Bronchial epithelial cell (primary cell): ENCODE measurements at regions not wholly inside any gene's neighbourhood (a gene's known extent, or its start where the extent isn't known, plus 50 kb on each side); places are given as distances from the start of the nearest gene placed in this dataset.

Source experiments
- DNase-seq: peaks from one replicate; pipeline ENCODE4 v3.0.0-alpha.2; 2010; ENCODE audit warnings: low read depth
- FAIRE-seq: peaks from 2 replicates; lab custom pipeline; 2011; peaks lifted over from hg19 to GRCh38; lab: Jason Lieb, UNC
- H3K27me3 ChIP-seq: 2 replicates; pipeline ENCODE4 v1.5.1; 2011; ENCODE audit warnings: low read length; ENCODE audit not compliant: control insufficient read depth, insufficient read depth
- H3K36me3 ChIP-seq: 2 replicates; pipeline ENCODE4 v1.5.1; 2011; ENCODE audit warnings: low read length; ENCODE audit not compliant: control insufficient read depth, insufficient read depth
- H3K4me3 ChIP-seq: 2 replicates; pipeline ENCODE4 v1.5.1; 2011; ENCODE audit warnings: mild to moderate bottlenecking, low read depth, low read length, control low read depth
- TF ChIP-seq, protein P1 (sequence below): IDR thresholded peaks from 2 replicates; pipeline ENCODE4 v1.5.1; 2011; ENCODE audit warnings: mild to moderate bottlenecking, moderate library complexity, low read length, control low read depth, inconsistent platforms; ENCODE audit not compliant: insufficient read depth, severe bottlenecking

DNA sequence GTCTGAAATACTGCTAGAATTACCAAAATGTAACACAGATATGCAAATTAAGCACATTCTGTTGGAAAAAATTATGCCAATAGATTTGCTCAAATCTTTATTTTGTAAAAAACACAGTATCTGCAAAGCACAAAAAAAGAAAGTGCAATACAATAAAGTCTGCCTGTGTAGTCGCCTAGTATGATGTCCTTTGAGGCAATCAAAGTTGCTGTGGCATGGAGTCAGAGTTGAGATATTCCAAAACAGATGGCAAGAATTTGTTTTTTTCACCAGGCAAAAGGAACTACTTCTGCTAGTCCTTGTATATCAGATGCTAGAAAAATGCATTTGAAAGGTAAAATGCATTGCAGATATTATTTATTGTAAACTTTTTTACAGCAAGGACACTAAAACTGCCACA is 531.3 kb upstream of the TMEFF2 start:
- H3K36me3 ChIP-seq = no peaks in the 10 kb centered on the region
- no peaks in the 10 kb centered on the region for H3K27me3 ChIP-seq
- TF ChIP-seq, protein P1, sequence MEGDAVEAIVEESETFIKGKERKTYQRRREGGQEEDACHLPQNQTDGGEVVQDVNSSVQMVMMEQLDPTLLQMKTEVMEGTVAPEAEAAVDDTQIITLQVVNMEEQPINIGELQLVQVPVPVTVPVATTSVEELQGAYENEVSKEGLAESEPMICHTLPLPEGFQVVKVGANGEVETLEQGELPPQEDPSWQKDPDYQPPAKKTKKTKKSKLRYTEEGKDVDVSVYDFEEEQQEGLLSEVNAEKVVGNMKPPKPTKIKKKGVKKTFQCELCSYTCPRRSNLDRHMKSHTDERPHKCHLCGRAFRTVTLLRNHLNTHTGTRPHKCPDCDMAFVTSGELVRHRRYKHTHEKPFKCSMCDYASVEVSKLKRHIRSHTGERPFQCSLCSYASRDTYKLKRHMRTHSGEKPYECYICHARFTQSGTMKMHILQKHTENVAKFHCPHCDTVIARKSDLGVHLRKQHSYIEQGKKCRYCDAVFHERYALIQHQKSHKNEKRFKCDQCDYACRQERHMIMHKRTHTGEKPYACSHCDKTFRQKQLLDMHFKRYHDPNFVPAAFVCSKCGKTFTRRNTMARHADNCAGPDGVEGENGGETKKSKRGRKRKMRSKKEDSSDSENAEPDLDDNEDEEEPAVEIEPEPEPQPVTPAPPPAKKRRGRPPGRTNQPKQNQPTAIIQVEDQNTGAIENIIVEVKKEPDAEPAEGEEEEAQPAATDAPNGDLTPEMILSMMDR = no peak
- DNase-seq = no peak
- no peak overlapping the region for H3K4me3 ChIP-seq
- FAIRE-seq = no peak

DNA sequence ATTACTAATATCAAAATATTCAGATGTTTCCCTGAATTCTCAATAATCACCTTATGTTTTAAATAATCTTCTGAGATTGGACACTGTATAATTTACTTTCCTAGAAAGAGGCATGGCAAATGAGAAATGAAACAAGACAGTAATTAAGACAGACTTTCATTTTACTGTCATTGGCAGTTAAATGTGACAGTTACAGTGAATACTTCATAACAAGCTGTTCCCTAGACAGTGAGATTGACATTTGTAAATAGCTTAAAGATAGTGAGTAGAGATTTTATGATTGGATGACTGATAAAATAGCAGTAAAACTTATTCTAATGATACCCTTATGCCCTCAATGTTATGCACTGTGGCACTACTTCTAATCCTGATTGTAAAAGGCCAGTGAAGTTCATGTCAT is 524.9 kb upstream of the TMEFF2 start:
- DNase-seq (no peak), FAIRE-seq (no peak)
- no peak overlapping the region for H3K4me3 ChIP-seq
- H3K36me3 ChIP-seq = no peaks in the 10 kb centered on the region
- H3K27me3 ChIP-seq = no peaks in the 10 kb centered on the region
- TF ChIP-seq, protein P1 = no peak

DNA sequence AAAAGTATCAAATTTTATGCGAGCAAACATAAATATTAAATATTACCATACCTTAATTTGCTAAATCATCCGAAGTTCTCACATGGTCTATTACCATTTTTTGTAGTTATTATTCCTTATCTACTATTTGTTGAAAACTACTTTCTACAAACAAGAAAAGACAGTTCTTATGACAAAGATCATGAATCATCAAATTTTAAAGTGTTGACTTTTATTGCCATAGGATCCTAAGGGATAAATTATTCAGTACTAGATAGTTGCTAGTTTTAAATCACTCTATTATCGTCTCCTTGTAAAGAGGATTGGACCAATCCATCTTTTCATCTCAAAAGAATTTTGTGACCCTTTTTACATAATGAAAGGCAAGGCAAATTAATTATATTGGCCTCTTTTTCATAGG is 523.6 kb upstream of the TMEFF2 start:
- Histone ChIP-seq H3K27me3 (no peaks in the 10 kb centered on the region), H3K36me3 (no peaks in the 10 kb centered on the region), H3K4me3 (no peak overlapping the region)
- DNase-seq = no peak
- TF ChIP-seq, protein P1 = no peak
- FAIRE-seq = no peak

DNA sequence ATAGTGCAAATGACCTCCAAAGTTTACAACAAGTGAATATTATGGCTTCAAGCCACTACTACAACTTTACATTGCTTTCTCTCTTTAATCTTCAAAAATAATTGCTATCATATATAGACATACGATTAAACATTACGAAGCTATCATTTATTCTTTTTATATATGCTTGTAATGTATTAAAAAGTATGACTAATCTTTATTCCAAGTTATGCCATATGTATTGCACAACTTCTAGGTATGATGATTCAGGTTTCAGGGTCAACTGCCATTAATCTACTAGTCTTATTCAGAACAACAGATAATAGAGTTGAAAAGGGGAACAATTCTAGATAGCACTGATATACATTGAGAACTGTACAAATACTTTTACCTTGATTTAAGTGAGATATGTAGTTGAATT is 506.2 kb upstream of the TMEFF2 start:
- peak; percentile 78 for DNase-seq
- Histone ChIP-seq H3K27me3 (no peaks in the 10 kb centered on the region), H3K36me3 (no peaks in the 10 kb centered on the region), H3K4me3 (no peak overlapping the region)
- no peak for FAIRE-seq
- TF ChIP-seq, protein P1 = no peak

DNA sequence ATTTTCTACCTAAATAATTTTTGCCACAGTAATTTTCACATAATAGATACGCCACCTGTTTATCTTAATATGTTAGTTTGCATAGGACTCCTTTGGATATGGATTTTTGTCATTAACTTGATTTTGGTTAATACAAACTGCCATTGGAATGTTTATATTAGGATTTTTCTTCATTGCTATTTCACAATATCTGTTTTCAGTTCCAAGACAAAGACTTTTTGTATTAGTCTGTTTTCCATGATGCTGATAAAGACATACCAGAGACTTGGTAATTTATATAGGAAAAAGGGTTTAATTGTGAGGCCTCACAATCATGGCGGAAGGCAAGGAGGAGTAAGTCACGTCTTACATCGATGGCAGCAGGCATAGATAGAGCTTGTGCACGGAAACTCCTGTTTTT is 503.1 kb upstream of the TMEFF2 start:
- FAIRE-seq = no peak

DNA sequence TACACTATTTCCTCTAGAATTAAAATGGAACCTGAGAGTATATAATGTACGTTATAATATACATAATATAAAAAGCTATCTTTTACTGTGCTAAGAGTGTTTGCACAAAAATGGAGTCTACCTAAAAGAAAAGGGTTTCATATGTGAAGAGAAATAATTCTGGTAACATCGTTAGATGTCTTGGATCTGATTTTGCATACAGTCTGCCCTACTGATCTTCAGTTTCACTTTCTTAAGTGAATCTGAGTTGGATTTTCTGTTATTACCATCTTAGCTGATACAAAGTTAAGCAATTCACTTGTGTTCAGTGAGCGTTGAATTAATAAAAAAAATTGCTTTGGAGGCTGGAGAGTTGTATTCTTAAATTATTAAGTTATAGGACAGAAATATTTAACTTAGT is 502.1 kb upstream of the TMEFF2 start:
- no peaks in the 10 kb centered on the region for H3K27me3 ChIP-seq
- H3K4me3 ChIP-seq = no peak overlapping the region
- FAIRE-seq = no peak
- no peaks in the 10 kb centered on the region for H3K36me3 ChIP-seq
- TF ChIP-seq, protein P1 = no peak
- no peak for DNase-seq

More for the DNA sequence above, 503.1 kb upstream of the TMEFF2 start:
- TF ChIP-seq, protein P1 = no peak
- Histone ChIP-seq H3K4me3 (no peak overlapping the region), H3K27me3 (no peaks in the 10 kb centered on the region), H3K36me3 (no peaks in the 10 kb centered on the region)
- no peak for DNase-seq
